ENCODE measurements at regions not wholly inside any gene's neighbourhood (a gene's known extent, or its start where the extent isn't known, plus 50 kb on each side); places are given as distances from the start of the nearest gene placed in this dataset.
A peak's percentile ranks its signal among the peaks of the same experiment; 100 is the strongest.

DNA sequence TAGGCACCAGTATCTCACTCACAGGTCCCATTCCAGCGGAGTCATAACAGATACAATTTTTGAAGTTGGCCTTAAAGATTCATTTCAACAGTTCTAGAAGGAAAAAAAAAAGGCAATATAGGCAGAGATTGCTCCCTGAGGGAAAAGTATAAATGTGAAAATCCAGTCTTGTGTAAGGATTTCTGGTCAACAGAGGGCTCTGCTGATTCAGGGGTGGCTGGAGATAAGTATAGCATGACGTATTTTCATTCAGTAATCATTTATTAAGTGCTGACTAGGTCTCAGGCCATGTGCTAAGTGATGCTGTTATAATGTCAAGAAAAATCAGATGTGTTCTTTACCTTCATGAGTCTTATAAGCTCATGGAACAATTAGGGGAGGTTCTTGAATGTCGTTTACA lies 377.3 kb upstream of the MEF2C start:
- no peak for DNase-seq

DNA sequence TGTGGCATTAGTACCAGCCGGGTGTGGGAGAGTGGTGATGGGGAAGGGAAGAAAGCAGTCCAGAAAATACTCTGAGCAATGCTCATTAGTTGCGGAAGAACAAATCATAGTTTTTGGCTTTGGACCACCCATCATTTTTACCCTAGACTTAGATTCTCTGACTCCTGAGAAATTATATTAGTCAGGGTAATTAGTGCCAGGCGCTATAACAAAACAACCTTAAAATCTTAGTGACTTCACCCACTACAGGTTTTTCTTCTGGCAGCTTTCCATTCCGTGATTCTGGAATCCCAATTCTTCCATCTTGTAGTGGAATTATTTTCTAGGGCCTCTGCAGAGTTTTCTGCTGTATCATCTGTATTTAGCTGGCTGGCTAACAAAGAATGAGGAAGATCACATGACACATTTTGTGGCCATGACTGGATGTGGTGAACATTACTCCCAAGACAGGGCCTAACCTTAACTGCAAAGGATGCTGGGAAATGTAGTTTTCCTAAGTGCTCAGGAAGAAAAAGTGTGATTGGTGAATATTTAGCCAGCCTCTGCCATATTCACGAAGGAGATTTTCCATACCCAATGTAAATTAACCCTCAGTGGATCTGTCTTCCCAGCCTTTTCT lies 373.0 kb upstream of the MEF2C start:
- DNase-seq = peak; percentile 77

DNA sequence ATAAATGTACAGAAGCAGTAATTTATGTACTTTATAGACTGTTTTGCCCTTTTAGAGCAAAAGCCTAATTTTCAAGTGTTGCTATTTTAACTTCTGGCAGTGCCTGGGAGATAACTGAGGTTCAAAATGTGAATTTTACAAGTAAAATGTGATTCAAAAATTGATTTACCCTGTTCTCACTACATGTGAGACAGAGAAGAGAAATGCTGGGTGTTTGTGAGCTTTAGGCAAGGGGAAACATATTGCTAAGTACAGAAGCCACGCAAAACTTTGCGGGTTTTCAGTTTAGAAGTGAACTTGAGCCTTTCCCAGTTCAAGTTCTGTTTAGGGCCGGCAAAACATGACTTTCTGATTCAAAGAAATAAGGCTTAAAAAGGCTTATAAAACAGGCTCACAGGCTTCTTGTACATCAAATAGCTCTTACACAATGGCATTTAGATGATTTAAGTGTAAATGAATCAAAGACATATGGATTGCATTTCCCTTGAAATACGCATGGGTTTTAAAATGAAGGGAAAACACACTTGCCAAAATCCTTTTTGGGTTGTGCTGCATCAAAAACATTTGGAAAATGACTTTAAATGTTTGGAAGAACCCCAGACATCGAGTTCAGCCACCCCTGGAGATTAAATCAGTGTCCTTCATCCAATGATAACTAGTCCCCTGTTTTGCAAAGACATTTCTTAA lies 370.8 kb upstream of the MEF2C start:
- DNase-seq = no peak

DNA sequence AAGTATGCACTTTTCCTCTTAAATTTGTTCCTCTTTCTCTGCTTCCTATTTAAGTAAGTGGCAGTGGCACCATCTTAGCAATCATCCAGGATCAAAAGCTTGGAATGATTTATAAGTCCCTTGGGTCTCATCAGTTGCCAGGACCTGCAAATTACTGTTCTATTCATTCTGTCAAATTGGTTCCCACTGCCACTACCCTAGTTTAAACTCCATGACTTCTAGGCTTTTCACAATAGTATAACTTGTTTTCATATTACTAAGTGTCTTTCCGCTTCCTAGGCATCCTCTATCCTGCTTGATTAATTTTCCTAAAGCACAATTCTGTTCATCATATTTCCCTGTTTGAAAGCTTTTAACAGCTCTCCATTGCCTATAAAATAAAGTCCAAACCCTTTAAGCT lies 363.9 kb upstream of the MEF2C start:
- DNase-seq = no peak

DNA sequence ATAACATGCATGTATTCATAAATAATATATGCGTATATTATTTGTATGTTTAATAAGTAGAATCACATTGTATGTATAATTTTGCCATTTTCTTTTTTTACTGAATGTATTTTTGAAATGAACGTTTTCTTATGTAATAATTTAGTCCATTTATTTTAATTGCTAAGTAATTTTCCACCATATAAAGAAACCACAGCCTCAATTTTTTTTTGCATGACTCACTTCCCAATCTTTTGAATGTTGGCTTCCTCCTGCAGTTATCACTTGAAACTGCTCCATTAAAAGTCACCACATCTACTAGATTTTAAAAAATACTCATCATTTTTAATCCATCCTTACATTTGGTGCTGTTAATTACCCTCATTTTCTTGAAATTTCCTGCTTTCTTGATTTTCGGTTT lies 363.3 kb upstream of the MEF2C start:
- DNase-seq = no peak

DNA sequence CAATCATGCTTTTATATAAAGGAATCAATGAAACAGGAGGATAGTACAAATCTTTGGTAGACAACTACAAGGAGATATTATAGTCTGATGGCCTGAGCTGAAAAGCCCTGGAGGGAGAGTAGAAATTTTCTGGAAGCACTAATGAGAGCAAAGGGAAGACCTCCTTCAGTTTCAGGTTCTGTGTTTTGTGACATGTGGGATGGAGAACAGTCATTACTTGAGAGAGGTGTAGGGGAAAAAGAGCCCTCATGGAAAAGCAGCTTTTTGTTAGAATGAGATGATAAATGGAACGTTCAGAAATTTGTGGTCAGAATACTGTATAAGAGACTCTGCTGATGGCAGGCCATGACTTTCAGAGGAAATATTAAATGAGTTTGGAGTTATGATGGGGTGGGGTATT lies 360.6 kb upstream of the MEF2C start:
- DNase-seq = no peak

DNA sequence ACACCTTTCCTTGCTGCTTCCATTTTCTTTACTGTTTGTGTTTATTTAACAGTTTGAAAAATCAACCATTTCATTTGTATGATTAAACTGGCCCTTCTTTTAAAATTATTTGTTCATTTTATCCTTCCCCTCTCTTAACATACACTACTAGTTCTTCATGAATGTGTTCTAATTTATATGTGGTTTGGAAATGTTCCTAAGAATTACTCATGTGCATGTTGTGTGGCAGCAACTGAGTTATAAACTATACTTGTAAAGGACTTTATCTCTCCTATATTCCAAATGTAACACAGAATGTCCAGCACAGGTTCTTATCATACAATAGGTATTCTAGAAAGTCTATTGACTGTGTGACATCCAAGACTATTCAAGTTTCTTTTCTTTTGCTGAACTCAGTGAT lies 358.2 kb upstream of the MEF2C start:
- peak; percentile 58 for DNase-seq

DNA sequence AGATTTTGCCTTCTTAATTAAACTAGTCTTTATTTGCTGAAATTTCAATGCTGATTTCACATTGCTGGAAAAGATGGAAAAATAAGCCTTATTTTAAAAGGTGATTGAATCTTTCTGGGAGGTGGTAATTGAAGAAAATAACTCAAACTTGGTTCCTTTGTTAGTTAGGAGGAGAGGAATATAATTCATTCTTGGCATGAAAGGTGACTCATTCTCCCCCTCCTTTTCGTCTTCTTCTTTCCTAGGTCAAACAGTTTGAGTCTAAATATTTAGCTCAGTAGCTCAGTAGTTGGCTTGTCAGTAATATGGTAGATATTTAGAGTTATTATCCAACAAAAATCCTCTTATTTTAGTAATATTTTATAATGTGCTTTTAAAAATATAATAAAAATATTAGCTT lies 353.9 kb upstream of the MEF2C start:
- DNase-seq = peak; percentile 18

DNA sequence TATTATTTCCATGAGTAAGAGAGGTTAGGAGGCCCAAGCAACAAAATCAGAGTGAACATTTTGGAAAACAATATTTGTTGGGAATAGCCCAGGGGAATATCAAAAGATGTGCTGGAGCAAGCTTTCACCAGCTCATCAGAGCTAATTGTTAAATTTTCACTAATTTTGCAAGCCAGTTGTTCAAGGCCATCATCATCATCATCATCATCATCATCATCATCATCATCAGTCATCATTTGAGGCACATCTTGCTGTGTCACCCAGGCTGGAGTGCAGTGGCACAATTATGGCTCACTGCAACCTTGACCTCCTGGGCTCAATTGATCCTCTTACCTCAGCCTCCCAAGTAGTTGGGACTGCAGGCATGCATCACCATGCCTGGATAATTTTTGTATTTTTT lies 350.5 kb upstream of the MEF2C start:
- DNase-seq = no peak

DNA sequence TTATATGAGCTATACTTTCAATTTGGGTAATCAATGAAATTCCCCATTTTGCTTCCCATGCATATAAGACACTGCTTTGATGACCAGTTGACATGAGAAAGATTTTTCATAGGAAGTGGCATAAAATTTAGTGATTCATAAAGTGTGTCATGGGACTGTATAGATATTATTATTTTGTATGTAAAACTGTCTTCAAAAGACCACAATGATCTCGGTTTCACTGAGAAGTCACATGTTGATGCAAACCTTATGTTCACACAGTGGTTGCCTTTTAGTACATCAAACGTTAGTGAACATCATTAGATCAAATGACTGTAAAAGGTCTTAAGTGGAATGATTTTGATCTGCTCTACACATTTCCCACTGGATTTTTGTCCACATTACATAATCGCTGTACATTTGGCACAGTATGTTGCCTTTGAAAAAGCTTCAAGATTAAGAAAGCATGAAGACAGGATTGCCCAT lies 349.2 kb upstream of the MEF2C start:
- DNase-seq = no peak

DNA sequence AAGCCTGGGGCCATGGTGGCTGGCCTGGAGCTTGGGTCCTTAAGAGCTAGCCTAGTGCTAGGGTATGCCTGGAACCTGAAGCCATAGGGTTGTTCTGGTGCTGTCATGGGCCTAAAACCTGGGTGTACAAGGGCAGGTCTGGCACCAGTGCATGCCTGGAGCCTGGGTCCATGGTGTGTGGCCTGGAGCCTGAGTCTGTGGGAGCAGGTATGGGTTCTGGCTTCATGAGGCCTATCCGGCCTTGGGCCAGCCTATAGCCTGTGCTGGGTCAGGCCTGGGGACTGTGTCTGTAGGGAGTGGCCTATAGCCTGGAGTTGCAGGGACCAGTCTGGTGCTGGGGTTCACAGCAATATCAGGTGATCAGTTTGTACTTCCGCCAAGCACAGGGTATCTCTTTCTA lies 347.2 kb upstream of the MEF2C start:
- no peak for DNase-seq

DNA sequence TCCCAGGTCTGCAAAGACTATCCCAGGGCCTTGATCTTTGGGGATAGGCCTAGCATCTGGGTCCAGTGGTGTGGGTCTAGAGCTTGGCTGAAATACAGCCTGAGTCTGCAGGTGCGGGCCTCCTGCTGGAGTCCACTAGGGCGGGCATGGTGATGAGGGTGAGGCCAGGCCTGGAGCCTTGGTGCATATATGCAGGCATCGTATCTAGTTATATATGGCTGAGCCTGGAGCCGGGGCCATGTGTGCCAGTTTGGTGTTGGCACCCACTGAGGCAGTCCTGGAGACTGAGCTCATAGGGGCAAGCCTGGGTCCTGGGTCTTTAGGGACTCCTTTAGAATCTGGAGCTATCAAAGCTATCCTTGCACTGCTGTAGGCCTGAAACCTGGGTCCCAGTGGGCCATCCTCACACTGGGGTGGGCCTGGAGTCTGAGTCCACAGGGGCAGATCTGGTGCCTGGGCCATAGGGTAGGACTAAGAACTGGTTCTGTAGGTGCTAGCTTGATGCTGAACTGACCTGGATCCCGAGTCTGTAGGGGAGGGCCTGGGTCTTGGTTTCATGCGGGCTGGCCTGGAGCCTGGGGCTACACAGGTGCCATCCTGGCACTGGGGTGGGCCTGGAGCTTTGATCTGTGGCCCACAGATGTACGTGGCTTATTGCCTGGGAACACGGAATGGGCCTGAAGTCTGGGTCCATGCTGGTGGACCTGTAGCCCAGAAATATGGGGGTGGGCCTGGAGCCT lies 346.5 kb upstream of the MEF2C start:
- DNase-seq = no peak

DNA sequence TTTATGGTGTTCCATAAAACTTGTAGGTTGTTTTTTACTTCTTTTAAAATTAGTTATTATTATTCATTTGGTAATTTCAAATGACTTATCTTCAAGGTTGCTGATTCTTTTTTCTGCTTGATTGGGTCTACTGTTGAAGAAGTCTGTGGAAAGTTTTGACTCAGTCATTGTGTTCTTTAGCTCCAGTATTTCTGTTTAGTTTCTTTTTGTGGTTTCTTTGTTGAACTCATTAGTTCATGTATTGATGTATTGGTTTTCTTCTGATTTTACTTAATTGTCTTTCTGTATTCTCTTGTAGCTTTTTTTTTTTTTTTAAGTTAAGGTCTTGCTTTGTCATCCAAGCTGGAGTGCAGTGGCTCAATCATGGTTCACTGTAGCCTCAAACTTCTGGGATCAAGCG lies 345.4 kb upstream of the MEF2C start:
- no peak for DNase-seq

DNA sequence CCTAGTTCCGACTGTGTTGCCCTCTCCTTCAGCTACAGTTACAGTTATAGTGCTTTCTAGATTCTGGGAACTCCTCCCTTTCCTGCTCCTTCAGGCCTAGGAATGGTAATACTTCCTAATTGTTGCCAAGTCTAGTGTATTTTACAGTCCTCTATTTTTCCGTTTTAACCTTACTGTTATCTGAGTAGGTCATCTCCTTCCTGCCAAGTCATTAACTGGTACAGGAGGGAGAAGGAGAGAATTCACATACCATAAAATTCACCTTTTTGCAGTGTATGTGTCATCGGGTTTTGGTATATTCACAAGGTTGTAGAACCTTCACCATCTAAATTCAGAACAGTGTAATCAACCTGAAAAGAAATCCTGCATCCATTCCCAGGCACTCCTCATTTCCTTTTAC lies 335.4 kb upstream of the MEF2C start:
- no peak for DNase-seq

DNA sequence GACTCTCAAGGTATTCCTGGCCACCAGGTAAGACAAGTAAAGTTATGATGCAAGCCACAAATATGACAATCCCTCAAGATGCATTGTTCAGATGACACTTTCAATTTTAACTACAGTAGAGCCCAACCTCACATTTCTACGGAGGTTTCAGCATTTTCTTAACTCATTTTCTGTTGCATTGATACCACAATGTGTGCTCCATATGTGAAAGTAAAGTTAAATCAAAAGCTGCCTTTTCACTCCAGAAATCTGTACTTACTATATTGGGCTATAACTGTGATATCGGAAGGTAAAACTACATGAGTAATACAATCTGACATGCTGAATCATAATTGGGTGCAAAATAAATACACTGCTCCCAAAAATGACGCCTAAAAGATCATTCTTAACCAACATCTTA lies 333.6 kb upstream of the MEF2C start:
- no peak for DNase-seq

DNA sequence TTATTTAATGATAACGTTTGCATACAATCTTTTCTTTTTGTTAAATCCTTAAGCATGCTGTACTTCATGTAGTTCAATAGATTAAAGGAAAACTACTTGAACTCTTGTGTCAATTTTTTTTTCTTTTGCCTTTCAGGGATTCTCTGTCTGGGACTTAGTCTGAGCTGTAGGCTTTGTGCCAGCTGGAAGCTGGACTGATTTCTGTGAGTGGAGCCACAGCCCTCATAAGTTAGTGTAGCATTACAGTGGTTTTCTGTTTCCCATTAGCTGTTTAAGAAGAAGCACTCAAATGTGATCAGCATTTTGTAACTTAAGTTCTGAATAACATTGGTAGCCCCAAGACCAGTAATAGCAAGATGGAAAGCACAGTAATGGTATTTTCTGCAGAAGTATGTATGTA lies 330.6 kb upstream of the MEF2C start:
- peak; percentile 55 for DNase-seq

DNA sequence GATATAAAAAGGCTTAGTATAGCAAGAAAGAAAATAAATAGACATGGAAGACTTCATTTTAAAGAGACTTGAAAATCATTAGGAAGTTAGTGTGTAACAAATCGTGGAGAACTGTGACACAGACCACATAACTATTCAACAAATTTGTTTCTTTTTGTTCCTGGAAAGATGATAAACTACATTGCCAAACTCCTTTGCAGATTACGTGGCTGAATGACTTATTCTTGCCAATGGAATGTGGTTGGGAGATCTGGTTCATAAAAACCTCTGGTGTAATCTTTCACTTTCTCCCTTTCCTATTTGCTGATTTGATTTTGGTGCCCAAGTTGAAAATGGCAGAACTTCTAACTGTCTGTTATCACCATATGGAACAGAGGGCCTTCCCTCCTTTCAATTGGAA lies 328.9 kb upstream of the MEF2C start:
- peak; percentile 83 for DNase-seq

DNA sequence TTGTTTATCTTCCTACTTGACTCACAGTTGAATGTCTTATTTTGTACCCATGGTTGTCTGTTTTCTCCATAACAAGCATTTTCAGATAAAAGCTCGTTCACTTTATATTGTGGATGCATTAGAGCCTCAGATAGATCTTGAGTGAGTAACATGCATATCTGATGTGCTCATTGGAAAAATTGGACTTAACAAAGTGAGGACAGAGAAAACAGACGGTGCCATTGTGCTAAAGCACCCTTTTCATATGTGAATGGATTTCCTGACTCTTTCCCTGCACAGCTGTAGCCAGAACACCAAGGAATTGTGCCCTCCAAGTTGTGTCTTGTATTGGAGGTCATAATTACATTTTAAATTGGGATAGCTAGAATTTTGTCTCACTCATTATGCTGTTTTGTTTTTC lies 325.8 kb upstream of the MEF2C start:
- DNase-seq = no peak

DNA sequence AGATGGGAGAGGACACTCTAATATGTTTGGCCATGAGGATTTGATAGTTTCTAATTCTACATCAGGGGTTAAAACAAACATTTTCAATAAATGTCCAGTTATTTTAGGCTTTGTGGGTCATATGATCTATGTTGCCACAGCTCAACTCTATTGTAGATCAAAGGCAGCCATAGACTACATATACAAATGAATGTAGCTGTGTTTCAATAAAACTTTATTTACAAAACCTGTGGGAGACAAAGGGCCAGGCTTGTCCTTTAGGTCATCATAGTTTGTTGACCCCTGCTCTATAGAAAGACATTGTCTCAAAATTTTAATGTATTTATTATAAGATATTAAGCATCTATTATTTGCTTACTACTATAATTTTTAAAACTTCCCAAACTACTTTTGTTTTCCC lies 325.4 kb upstream of the MEF2C start:
- no peak for DNase-seq

DNA sequence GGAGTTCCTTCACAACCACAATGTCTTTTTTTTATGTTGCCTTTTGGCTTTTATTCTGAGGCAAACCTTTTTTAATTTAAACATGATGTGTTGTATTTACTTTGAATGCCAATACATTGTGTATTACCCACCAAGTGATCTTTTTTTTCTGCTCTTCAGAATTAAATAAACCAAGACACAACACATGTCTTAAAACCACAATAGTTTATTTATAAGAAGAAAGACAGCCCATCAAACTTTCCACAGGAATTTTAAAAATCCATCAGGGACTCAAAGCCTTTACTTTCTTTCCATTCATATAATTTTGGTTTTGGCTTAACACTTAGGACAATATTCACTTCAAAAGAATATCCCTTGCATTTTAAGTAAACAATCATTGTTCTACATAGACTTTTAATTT lies 321.8 kb upstream of the MEF2C start:
- DNase-seq = peak; percentile 41

DNA sequence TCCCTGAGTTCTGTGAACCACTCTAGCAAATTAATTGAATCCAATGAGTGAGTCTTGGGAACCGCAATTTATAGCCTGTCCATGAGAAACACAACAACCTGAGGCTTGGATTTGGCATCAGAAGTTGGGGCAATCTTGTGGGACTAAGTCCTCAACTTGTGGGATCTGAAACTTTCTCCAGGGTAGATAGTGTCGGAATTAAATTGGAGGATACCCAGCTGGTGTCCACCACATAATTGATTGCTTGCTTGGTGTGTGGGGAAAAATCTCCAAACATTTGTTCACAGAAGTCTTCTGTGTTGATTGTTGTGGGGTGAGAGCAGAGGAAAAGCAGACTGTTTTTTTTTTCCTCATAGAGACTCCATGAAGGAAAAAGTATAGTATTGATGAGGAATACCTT lies 320.6 kb upstream of the MEF2C start:
- DNase-seq = no peak

DNA sequence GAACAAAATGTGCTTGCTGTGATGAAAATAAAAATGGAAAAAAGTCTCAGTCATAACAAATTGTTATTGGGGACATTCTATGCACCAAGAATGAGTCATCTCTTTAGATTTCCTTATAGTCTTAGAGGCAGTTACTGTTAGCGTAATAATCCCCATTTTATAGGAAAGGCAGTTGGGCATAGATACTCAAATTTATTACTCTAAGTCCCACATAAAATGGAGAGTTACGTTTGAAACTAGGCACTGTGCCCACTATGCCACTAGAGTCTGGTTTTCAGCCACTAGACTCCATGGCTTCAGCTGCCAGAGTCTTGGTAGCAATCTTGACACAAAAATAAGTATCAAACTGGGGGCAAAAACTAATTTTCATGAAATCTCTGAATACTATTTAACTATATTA lies 317.9 kb upstream of the MEF2C start:
- DNase-seq = no peak

DNA sequence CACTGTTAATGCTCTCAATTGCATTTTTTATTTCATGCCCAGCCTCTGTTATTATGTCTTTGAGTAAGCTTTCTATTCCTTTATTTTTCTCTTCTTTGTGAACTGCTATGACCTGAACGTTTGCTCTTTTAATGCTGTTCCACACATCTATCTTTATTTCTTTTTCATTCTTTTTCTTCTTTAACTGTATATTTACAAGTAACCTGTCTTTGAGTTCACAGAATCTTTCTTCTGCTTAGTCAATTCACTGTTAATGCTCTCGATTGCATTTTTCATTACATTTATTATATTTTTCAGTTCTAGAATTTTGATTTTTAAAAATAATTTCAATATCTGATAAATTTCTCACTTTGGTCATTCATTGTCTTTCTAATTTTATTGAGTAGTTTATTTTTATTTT lies 316.3 kb upstream of the MEF2C start:
- DNase-seq = no peak

DNA sequence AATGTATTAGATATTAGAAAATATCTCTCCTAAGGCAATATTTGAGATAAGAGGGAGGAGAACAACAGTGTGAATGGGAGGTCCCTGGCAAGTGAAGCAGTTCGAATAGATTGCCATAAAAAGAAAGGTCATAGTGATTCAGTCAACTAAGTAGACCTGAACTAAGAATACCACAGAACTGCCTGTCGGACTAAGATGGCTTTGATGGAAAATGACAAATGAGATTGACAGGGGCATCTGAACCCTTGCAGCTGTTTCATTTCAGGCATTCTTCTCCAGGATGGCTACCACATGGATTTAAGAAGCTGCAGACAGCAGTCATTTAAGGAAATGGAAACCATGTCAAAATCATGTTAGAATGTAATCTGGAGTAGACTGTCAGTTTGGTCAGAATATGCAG lies 308.4 kb upstream of the MEF2C start:
- no peak for DNase-seq
